GM12864 (cell line): ENCODE measurements at regions not wholly inside any gene's neighbourhood (a gene's known extent, or its start where the extent isn't known, plus 50 kb on each side); places are given as distances from the start of the nearest gene placed in this dataset.

Experiments
- DNase-seq: peaks from one replicate; pipeline ENCODE4 v3.0.0-alpha.2; 2011; ENCODE audit warnings: low read depth
- H3K4me3 ChIP-seq: 2 replicates; pipeline ENCODE4 v1.5.1; 2011; ENCODE audit warnings: mild to moderate bottlenecking, low read depth, low read length, control low read depth
- CTCF ChIP-seq: IDR thresholded peaks from 2 replicates; pipeline ENCODE4 v1.5.1; 2011; ENCODE audit warnings: low read depth, mild to moderate bottlenecking, moderate library complexity, low read length, control low read depth, inconsistent platforms; ENCODE audit errors: missing control alignments

- no peak overlapping the region for H3K4me3 ChIP-seq
- no peak for DNase-seq
- TF ChIP-seq CTCF = no peak
These were observed 131.2 kb upstream of the SMAD3 start for GRCh38 chr15:66933932-66934867.

GRCh38 chr15:66934868-66935520 lies 130.4 kb upstream of the SMAD3 start:
- DNase-seq = no peak
- no peak overlapping the region for H3K4me3 ChIP-seq
- no peak for TF ChIP-seq CTCF

DNA sequence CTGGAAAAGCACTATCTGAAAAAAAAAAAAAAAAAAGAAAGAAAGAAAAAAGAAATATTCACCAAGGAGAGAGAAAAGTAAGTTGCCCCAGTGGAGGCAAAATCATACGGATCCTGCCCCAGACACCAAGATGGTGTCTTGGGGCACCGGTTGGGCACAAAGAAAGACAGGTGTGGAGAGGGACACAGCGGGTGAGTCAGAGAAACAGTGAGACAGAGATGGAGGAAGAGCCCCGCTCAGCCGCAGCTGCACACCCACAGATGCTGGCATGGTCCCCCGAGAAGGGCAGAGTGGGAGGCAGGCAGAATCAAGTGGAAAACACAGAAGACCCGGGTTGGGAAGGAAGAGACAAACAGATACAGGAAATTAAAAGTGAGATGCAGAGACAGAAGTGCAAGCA lies 129.7 kb upstream of the SMAD3 start:
- no peak for DNase-seq
- H3K4me3 ChIP-seq = no peak overlapping the region
- TF ChIP-seq CTCF = no peak

DNA sequence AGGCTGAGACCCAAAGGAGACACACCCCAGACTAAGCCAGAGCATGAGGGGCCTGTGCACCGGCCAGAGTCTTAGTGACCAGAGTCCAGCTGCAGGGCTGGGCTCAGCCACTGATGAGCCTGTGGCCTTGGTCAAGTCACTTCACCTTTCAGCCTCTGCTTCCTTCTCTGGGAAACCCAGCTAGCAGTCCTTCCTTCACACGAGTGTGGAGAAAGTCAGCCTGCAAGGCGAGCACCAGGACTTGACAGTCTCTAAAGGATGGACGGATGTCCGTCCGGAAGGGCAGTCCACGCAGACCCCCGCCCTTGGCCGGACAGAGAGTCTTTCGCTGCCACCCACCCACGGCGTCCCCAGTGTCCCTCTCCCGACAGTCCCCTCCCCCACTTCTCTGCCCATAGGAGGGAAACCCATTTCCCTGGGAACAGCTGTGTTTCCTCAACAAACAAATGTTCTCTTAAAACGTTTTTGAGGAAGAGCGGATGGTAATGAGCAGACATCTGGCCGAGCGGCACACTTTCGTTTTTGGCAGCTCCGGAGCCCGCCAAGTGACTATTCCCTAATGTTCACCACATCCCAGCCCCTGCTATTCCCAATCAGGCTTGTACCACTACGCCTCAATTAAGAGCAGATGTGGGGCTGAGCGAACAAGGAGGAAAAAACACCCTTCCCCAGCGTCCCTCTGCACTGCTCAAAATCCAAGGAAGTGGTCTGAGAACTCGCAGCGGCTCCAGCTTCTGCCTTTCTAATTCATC lies 129.1 kb upstream of the SMAD3 start:
- H3K4me3 ChIP-seq = no peak overlapping the region
- TF ChIP-seq CTCF = no peak
- no peak for DNase-seq

DNA sequence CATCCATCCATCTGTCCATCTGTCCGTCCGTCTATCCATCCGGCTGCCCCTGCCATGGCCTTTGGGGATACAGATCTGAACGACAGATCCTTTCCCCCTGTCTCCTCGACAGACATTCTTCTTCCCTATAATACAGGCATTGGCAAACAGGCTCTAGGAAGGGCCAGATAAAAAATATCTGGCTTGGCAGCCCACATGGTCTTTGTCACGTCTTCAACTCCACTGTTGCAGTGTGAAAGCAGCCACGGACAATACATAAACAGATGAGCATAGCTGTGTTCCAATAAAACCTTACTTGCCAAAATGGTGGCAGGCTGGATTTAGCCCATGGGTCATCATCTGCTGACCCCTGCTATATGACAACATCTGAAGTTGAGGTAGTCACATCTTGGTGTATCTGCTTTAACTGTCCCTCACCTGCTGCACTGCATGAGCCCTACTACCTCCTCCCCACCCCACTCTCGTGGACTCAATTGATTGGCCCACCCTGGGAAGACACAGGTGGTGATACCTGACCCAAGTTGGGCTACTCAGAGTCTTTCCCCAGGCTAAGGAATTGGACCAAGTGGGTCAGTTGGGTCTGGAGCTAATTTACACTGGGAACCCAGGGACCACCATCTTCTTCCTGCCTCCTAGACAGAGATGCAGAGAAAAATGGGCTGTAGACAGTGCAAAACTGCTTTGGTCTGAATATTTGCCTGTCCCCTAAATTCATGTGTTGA lies 128.4 kb upstream of the SMAD3 start:
- DNase-seq = no peak
- TF ChIP-seq CTCF = no peak
- H3K4me3 ChIP-seq = no peak overlapping the region

- no peak for TF ChIP-seq CTCF
- H3K4me3 ChIP-seq = no peak overlapping the region
- no peak for DNase-seq
These were observed 127.8 kb upstream of the SMAD3 start for GRCh38 chr15:66937588-66937987.
